ENCODE measurements at regions not wholly inside any gene's neighbourhood (a gene's known extent, or its start where the extent isn't known, plus 50 kb on each side); places are given as distances from the start of the nearest gene placed in this dataset.

GRCh38 chr15:93587059-93587521, 498.1 kb upstream of the RGMA start:
- ChIA-PET CTCF (interaction anchor here (1.2 kb wide), 1 partner anchor 557 kb away, joined by 3 read pairs; no protein-coding TSS in a partner anchor), POLR2A (no interaction called here)
- Mint-ChIP-seq H3K36me3 (no peaks in the 10 kb centered on the region), H3K4me1 (no peaks in the 10 kb centered on the region), H3K9me3 (0 out of 2 replicates have a peak, but pooled peaks cover 2% of the 10 kb centered on the region), H3K27me3 (ENCODE audit: low read depth) (no peaks in the 10 kb centered on the region), H3K27ac (no peak overlapping the region), H3K4me3 (no peak overlapping the region)
- no peak for DNase-seq (ENCODE audit: low spot score)
- no peak for ATAC-seq
- TF ChIP-seq JAZF1 (CRISPR knock-in tag; IDR thresholded peaks at IDR 0.05) (no peak), NR3C1 (CRISPR knock-in tag; conservative IDR thresholded peaks at IDR 0.05; ENCODE audit: low read depth) (no peak)

- Mint-ChIP-seq H3K27ac (no peak overlapping the region), H3K9me3 (peaks cover 7% of the 10 kb centered on the region; the same call in 1 of the 2 replicates), H3K4me1 (no peaks in the 10 kb centered on the region), H3K27me3 (ENCODE audit: low read depth) (no peaks in the 10 kb centered on the region), H3K36me3 (no peaks in the 10 kb centered on the region), H3K4me3 (no peak overlapping the region)
- ChIA-PET CTCF (no interaction called here), POLR2A (no interaction called here)
- TF ChIP-seq ATF1 (CRISPR knock-in tag; IDR thresholded peaks at IDR 0.05) (no peak), NFATC4 (CRISPR knock-in tag; IDR thresholded peaks at IDR 0.05) (no peak), FOXP4 (CRISPR knock-in tag; IDR thresholded peaks at IDR 0.05) (no peak), NR3C1 (CRISPR knock-in tag; conservative IDR thresholded peaks at IDR 0.05; ENCODE audit: low read depth) (no peak), RORB (CRISPR knock-in tag; IDR thresholded peaks at IDR 0.05) (no peak), JAZF1 (CRISPR knock-in tag; IDR thresholded peaks at IDR 0.05) (no peak), FOXP1 (CRISPR knock-in tag; IDR thresholded peaks at IDR 0.05; ENCODE audit: borderline replicate concordance) (no peak), CDX4 (CRISPR knock-in tag; IDR thresholded peaks at IDR 0.05; ENCODE audit: borderline replicate concordance) (no peak), GABPB1 (CRISPR knock-in tag; IDR thresholded peaks at IDR 0.05) (no peak), FOXJ3 (CRISPR knock-in tag; IDR thresholded peaks at IDR 0.05; ENCODE audit: borderline replicate concordance) (no peak), USF2 (CRISPR knock-in tag; IDR thresholded peaks at IDR 0.05) (no peak), CBFB (CRISPR knock-in tag; IDR thresholded peaks at IDR 0.05; ENCODE audit: low read depth) (no peak)
- ATAC-seq (no peak), DNase-seq (ENCODE audit: low spot score) (no peak)
Measured at GRCh38 chr15:93585012-93585411, 496.0 kb upstream of the RGMA start.

GRCh38 chr15:93583968-93584367, 495.0 kb upstream of the RGMA start:
- POLR2A ChIA-PET, result no interaction called here
- Mint-ChIP-seq H3K9me3 (peaks cover 14% of the 10 kb centered on the region), H3K4me1 (no peaks in the 10 kb centered on the region), H3K27me3 (ENCODE audit: low read depth) (no peaks in the 10 kb centered on the region), H3K27ac (no peak overlapping the region), H3K4me3 (no peak overlapping the region), H3K36me3 (no peaks in the 10 kb centered on the region)
- ATAC-seq (no peak), DNase-seq (ENCODE audit: low spot score) (no peak)
- CTCF ChIA-PET, result no interaction called here
- TF ChIP-seq PREB (CRISPR knock-in tag; IDR thresholded peaks at IDR 0.05; ENCODE audit: borderline replicate concordance) (no peak), TCF7 (CRISPR knock-in tag; IDR thresholded peaks at IDR 0.05; ENCODE audit: low read depth) (no peak), NR1H2 (CRISPR knock-in tag; IDR thresholded peaks at IDR 0.05) (no peak), MAX (CRISPR knock-in tag; IDR thresholded peaks at IDR 0.05) (no peak), ZNF121 (CRISPR knock-in tag; IDR thresholded peaks at IDR 0.05) (no peak), JUN (CRISPR knock-in tag; IDR thresholded peaks at IDR 0.05) (no peak), MYBL2 (CRISPR knock-in tag; IDR thresholded peaks at IDR 0.05) (no peak), SMAD4 (CRISPR knock-in tag; IDR thresholded peaks at IDR 0.05) (no peak), SMAD3 (CRISPR knock-in tag; IDR thresholded peaks at IDR 0.05; ENCODE audit: borderline replicate concordance) (no peak), ZNF512 (CRISPR knock-in tag; IDR thresholded peaks at IDR 0.05; ENCODE audit: borderline replicate concordance) (no peak), ZNF425 (CRISPR knock-in tag; conservative IDR thresholded peaks at IDR 0.05) (no peak), ATF3 (CRISPR knock-in tag; conservative IDR thresholded peaks at IDR 0.05) (no peak)
